ENCODE measurements at regions not wholly inside any gene's neighbourhood (a gene's known extent, or its start where the extent isn't known, plus 50 kb on each side); places are given as distances from the start of the nearest gene placed in this dataset.

DNA sequence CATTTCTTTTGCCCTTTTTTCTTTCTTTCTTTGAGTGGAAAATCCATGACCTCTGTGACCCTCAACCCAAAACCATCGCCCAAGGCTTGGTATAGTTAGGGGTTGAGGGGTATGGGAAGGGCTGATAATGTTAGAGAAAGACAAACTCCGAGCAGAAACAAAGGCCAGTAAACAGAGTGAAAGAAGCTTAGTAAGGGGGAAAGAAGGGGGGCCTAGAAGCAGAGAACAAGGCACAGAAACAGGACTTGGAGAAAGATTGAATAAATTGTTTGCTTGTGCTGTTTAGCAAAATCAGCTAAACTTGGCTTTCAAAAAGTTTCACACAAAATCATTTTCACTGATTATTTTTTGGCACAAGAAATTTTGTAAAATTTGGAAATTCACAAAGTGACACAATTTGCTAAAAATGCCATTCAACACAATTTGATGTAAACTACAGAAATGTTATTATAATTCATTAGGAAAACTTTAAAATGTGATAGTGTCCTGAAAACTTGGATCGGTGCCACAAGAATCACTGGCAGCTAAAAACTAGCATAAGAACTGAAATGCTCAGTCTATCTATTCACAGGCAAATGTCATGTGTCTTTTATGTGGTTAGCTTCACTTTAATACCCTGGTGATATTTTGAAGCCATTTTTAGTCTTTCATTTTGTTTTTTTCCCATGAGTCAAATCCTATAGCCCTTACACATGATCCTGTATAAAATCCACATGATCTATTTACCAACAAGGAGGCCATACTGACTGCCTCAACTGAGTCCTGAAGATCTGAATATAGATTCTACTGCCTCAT is 276.4 kb downstream of the NR2F1-AS1 start:
- TF ChIP-seq POLR2AphosphoS5 (IDR thresholded peaks at IDR 0.05; ENCODE audit: low read depth): no peak
- no peak for TF ChIP-seq ZNF331 (CRISPR knock-in tag; IDR thresholded peaks at IDR 0.05; ENCODE audit: low read depth)
- TF ChIP-seq, protein P1, sequence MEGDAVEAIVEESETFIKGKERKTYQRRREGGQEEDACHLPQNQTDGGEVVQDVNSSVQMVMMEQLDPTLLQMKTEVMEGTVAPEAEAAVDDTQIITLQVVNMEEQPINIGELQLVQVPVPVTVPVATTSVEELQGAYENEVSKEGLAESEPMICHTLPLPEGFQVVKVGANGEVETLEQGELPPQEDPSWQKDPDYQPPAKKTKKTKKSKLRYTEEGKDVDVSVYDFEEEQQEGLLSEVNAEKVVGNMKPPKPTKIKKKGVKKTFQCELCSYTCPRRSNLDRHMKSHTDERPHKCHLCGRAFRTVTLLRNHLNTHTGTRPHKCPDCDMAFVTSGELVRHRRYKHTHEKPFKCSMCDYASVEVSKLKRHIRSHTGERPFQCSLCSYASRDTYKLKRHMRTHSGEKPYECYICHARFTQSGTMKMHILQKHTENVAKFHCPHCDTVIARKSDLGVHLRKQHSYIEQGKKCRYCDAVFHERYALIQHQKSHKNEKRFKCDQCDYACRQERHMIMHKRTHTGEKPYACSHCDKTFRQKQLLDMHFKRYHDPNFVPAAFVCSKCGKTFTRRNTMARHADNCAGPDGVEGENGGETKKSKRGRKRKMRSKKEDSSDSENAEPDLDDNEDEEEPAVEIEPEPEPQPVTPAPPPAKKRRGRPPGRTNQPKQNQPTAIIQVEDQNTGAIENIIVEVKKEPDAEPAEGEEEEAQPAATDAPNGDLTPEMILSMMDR (conservative IDR thresholded peaks at IDR 0.05; ENCODE audit: low read depth in 2 of 2): no peak
- no peak for TF ChIP-seq EZH2phosphoT487 (IDR thresholded peaks at IDR 0.05; ENCODE audit: unreplicated experiment)
- TF ChIP-seq, protein P2, sequence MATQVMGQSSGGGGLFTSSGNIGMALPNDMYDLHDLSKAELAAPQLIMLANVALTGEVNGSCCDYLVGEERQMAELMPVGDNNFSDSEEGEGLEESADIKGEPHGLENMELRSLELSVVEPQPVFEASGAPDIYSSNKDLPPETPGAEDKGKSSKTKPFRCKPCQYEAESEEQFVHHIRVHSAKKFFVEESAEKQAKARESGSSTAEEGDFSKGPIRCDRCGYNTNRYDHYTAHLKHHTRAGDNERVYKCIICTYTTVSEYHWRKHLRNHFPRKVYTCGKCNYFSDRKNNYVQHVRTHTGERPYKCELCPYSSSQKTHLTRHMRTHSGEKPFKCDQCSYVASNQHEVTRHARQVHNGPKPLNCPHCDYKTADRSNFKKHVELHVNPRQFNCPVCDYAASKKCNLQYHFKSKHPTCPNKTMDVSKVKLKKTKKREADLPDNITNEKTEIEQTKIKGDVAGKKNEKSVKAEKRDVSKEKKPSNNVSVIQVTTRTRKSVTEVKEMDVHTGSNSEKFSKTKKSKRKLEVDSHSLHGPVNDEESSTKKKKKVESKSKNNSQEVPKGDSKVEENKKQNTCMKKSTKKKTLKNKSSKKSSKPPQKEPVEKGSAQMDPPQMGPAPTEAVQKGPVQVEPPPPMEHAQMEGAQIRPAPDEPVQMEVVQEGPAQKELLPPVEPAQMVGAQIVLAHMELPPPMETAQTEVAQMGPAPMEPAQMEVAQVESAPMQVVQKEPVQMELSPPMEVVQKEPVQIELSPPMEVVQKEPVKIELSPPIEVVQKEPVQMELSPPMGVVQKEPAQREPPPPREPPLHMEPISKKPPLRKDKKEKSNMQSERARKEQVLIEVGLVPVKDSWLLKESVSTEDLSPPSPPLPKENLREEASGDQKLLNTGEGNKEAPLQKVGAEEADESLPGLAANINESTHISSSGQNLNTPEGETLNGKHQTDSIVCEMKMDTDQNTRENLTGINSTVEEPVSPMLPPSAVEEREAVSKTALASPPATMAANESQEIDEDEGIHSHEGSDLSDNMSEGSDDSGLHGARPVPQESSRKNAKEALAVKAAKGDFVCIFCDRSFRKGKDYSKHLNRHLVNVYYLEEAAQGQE (IDR thresholded peaks at IDR 0.05; ENCODE audit: unreplicated experiment): no peak

Data from GM23338 (cell line).